ENCODE measurements at regions not wholly inside any gene's neighbourhood (a gene's known extent, or its start where the extent isn't known, plus 50 kb on each side); places are given as distances from the start of the nearest gene placed in this dataset.
"Not testable (repeated sequence)": the region's sequence is repeated elsewhere in the genome, so short reads cannot be mapped to it uniquely, and the experiment has no call there.

- no peak for DNase-seq (ENCODE audit: low read depth)
Measured at GRCh38 chr5:36390640-36391039, 88.9 kb upstream of the RANBP3L start.

- DNase-seq (ENCODE audit: low read depth), result no peak
Measured at GRCh38 chr5:36392186-36392585, 90.5 kb upstream of the RANBP3L start.

GRCh38 chr5:36392818-36393217 lies 91.1 kb upstream of the RANBP3L start:
- DNase-seq (ENCODE audit: low read depth), result peak; percentile 93

GRCh38 chr5:36393656-36394428 lies 92.1 kb upstream of the RANBP3L start:
- peak; percentile 93 for DNase-seq (ENCODE audit: low read depth)

GRCh38 chr5:36395260-36395659 lies 93.6 kb upstream of the RANBP3L start:
- DNase-seq (ENCODE audit: low read depth), result no peak

GRCh38 chr5:36395947-36396346 lies 94.2 kb upstream of the RANBP3L start:
- not testable (repeated sequence) for DNase-seq (ENCODE audit: low read depth)

- peak; percentile 84 for DNase-seq (ENCODE audit: low read depth)
Measured at GRCh38 chr5:36396640-36397039, 94.9 kb upstream of the RANBP3L start.

- DNase-seq (ENCODE audit: low read depth), result peak; percentile 68
Measured at GRCh38 chr5:36397901-36398536, 96.3 kb upstream of the RANBP3L start.

- DNase-seq (ENCODE audit: low read depth), result peak; percentile 21
Measured at GRCh38 chr5:36402512-36402906, 100.8 kb upstream of the RANBP3L start.

GRCh38 chr5:36403632-36404311 lies 102.1 kb upstream of the RANBP3L start:
- peak; percentile 94 for DNase-seq (ENCODE audit: low read depth)

GRCh38 chr5:36406023-36406422 lies 104.3 kb upstream of the RANBP3L start:
- no peak for DNase-seq (ENCODE audit: low read depth)

- DNase-seq (ENCODE audit: low read depth), result peak; percentile 56
Measured at GRCh38 chr5:36407396-36407795, 105.7 kb upstream of the RANBP3L start.

- DNase-seq (ENCODE audit: low read depth), result not testable (repeated sequence)
Measured at GRCh38 chr5:36409711-36410110, 108.0 kb upstream of the RANBP3L start.

- not testable (repeated sequence) for DNase-seq (ENCODE audit: low read depth)
Measured at GRCh38 chr5:36410672-36411071, 109.0 kb upstream of the RANBP3L start.

GRCh38 chr5:36414869-36415282 lies 113.2 kb upstream of the RANBP3L start:
- DNase-seq (ENCODE audit: low read depth), result peak; percentile 80

- no peak for DNase-seq (ENCODE audit: low read depth)
Measured at GRCh38 chr5:36416605-36417004, 114.9 kb upstream of the RANBP3L start.

- peak; percentile 44 for DNase-seq (ENCODE audit: low read depth)
Measured at GRCh38 chr5:36417221-36417620, 115.5 kb upstream of the RANBP3L start.

- no peak for DNase-seq (ENCODE audit: low read depth)
Measured at GRCh38 chr5:36417668-36418067, 116.0 kb upstream of the RANBP3L start.

- DNase-seq (ENCODE audit: low read depth), result peak; percentile 53
Measured at GRCh38 chr5:36418152-36418979, 116.7 kb upstream of the RANBP3L start.

- DNase-seq (ENCODE audit: low read depth), result no peak
Measured at GRCh38 chr5:36421256-36421655, 119.6 kb upstream of the RANBP3L start.

- peak; percentile 91 for DNase-seq (ENCODE audit: low read depth)
Measured at GRCh38 chr5:36422952-36423351, 121.2 kb upstream of the RANBP3L start.

All from M059J (cell line).